CD14-positive monocyte (primary cell): ENCODE measurements at regions not wholly inside any gene's neighbourhood (a gene's known extent, or its start where the extent isn't known, plus 50 kb on each side); places are given as distances from the start of the nearest gene placed in this dataset.

Source experiments
- DNase-seq, 3 donors: peaks; one replicate each; pipeline ENCODE4 v3.0.0-alpha.2; 2011 to 2022
- H2AFZ ChIP-seq: 2 replicates; pipeline ENCODE4 v1.6.0; 2012; ENCODE audit warnings: mild to moderate bottlenecking, low read depth, low read length, inconsistent platforms; ENCODE audit not compliant: insufficient read depth, poor library complexity, severe bottlenecking
- H3K27ac ChIP-seq, 2 donors: 1 replicate in 1 of 2; 2 replicates in 1 of 2; pipeline ENCODE4 v1.5.1; 2012 to 2013; ENCODE audit warnings: low read length in 2 of 2, control low read depth in 1 of 2, inconsistent platforms in 1 of 2, low read depth in 1 of 2, mild to moderate bottlenecking in 1 of 2
- H3K27me3 ChIP-seq, 2 donors: one replicate each; pipeline versions ENCODE4 v1.6.0 to v1.6.1; 2011 to 2013; ENCODE audit warnings: low read length in 2 of 2; ENCODE audit not compliant: control insufficient read depth in 2 of 2, insufficient read depth in 2 of 2
- H3K36me3 ChIP-seq, 2 donors: replicated peaks in 1 of 2; 1 replicate in 1 of 2; 2 replicates in 1 of 2; pipeline versions ENCODE4 v1.5.1 to v1.6.1; 2012 to 2013; ENCODE audit warnings: low read length in 2 of 2, control low read depth in 1 of 2, inconsistent platforms in 1 of 2, mild to moderate bottlenecking in 1 of 2; ENCODE audit not compliant: insufficient read depth in 2 of 2, control insufficient read depth in 1 of 2
- H3K4me1 ChIP-seq, 2 donors: 1 replicate in 1 of 2; 2 replicates in 1 of 2; pipeline versions ENCODE4 v1.5.1 to v1.6.1; 2012 to 2013; ENCODE audit warnings: low read length in 2 of 2, control low read depth in 1 of 2, inconsistent platforms in 1 of 2, mild to moderate bottlenecking in 1 of 2, moderate library complexity in 1 of 2; ENCODE audit not compliant: insufficient read depth in 2 of 2, control insufficient read depth in 1 of 2
- H3K4me2 ChIP-seq: replicated peaks from 2 replicates; pipeline ENCODE3; 2012; ENCODE audit warnings: low read length, moderate library complexity, mild to moderate bottlenecking; ENCODE audit not compliant: poor library complexity, severe bottlenecking; ENCODE audit errors: extremely low read depth
- H3K4me3 ChIP-seq, 3 experiments: fragments of 200-600 bp in 1 of 3; sonication (generic) in 1 of 3; replicated peaks in 1 of 3; 1 replicate in 2 of 3; 2 replicates in 1 of 3; pipeline ENCODE4 v1.5.1; 2011 to 2013; ENCODE audit warnings: low read length in 3 of 3, mild to moderate bottlenecking in 3 of 3, control low read depth in 2 of 3, low read depth in 2 of 3, inconsistent platforms in 1 of 3, moderate library complexity in 1 of 3
- H3K79me2 ChIP-seq: 2 replicates; pipeline ENCODE4 v1.6.0; 2012; ENCODE audit warnings: mild to moderate bottlenecking, control low read depth, inconsistent platforms, low read length, moderate library complexity; ENCODE audit not compliant: insufficient read depth
- H3K9ac ChIP-seq: 2 replicates; pipeline ENCODE4 v1.6.0; 2017; ENCODE audit warnings: low read length, mild to moderate bottlenecking; ENCODE audit not compliant: insufficient read depth, poor library complexity, severe bottlenecking
- H3K9me3 ChIP-seq, 2 donors: replicated peaks in 1 of 2; 1 replicate in 1 of 2; 2 replicates in 1 of 2; pipeline versions ENCODE4 v1.5.1 to v1.6.1; 2012 to 2013; ENCODE audit warnings: low read length in 2 of 2, control low read depth in 1 of 2; ENCODE audit not compliant: control insufficient read depth in 1 of 2, insufficient read depth in 1 of 2
- H4K20me1 ChIP-seq: 2 replicates; pipeline ENCODE4 v1.6.0; 2012; ENCODE audit warnings: mild to moderate bottlenecking, low read length, control low read depth, moderate library complexity; ENCODE audit not compliant: insufficient read depth
- H3K27ac Mint-ChIP-seq, 7 donors: one replicate each; pipeline ENCODE4 v1.8.0; 2020; ENCODE audit warnings: mild to moderate bottlenecking in 7 of 7, mixed read lengths in 7 of 7, moderate library complexity in 6 of 7, inconsistent platforms in 2 of 7
- H3K27me3 Mint-ChIP-seq, 3 donors: one replicate each; pipeline ENCODE4 v1.8.0; 2021 to 2022; ENCODE audit warnings: low read depth in 3 of 3, mild to moderate bottlenecking in 3 of 3, mixed read lengths in 3 of 3, moderate library complexity in 3 of 3, inconsistent platforms in 1 of 3
- H3K36me3 Mint-ChIP-seq, 2 donors: one replicate each; pipeline ENCODE4 v1.8.0; 2020; ENCODE audit warnings: mixed read lengths in 2 of 2, inconsistent platforms in 1 of 2, mild to moderate bottlenecking in 1 of 2
- H3K4me1 Mint-ChIP-seq: one replicate; pipeline ENCODE4 v1.8.0; 2020; ENCODE audit warnings: mild to moderate bottlenecking, mixed read lengths
- H3K4me3 Mint-ChIP-seq, 2 donors: one replicate each; pipeline ENCODE4 v1.8.0; 2020; ENCODE audit warnings: mild to moderate bottlenecking in 2 of 2, mixed read lengths in 2 of 2, moderate library complexity in 1 of 2
- H3K9me3 Mint-ChIP-seq, 7 donors: one replicate each; pipeline ENCODE4 v1.8.0; 2020 to 2022; ENCODE audit warnings: mixed read lengths in 7 of 7, mild to moderate bottlenecking in 6 of 7, moderate library complexity in 6 of 7, inconsistent platforms in 2 of 7
- CTCF ChIP-seq: fragments of 200-600 bp; IDR thresholded peaks from one replicate; pipeline ENCODE4 v1.8.0; 2022; ENCODE audit warnings: antibody characterized with exemption, mild to moderate bottlenecking
- WGBS: methylation state at CpG from one replicate; pipeline ENCODE4 v1.1.5; 2013; ENCODE audit warnings: missing lambda C conversion rate; ENCODE audit not compliant: insufficient coverage; 5-methylcytosine and 5-hydroxymethylcytosine counted together
- intact Hi-C, 2 donors: fragments of 100-400 bp; cut with micrococcal nuclease; formaldehyde crosslinking; loops; one replicate each; pipeline versions ENCODE4 v1.15.0 to v1.15.1; 2023

GRCh38 chr10:121033366-121033765 lies 182.2 kb downstream of the WDR11 start:
- 80% methylated on average over 1 of the region's 3 CpGs for WGBS
- H3K9ac ChIP-seq = no peak overlapping the region
- Mint-ChIP-seq H3K27ac (no peak overlapping the region), H3K9me3 (peaks cover 0 to 8% (median 4%) of the 10 kb centered on the region in 7 donors), H3K36me3 (no peaks in the 10 kb centered on the region), H3K4me3 (no peak overlapping the region), H3K4me1 (peaks cover 10% of the 10 kb centered on the region), H3K27me3 (peaks cover 1 to 12% (median 4%) of the 10 kb centered on the region in 3 donors)
- no peak overlapping the region for H3K4me2 ChIP-seq
- no peak for TF ChIP-seq CTCF
- H2AFZ ChIP-seq = no peak overlapping the region
- no peaks in the 10 kb centered on the region for H4K20me1 ChIP-seq
- intact Hi-C loops = no loop called here
- H3K79me2 ChIP-seq = no peaks in the 10 kb centered on the region
- no peak overlapping the region for H3K27ac ChIP-seq
- no peak for DNase-seq
- no peaks in the 10 kb centered on the region for H3K9me3 ChIP-seq
- H3K4me3 ChIP-seq = no peak overlapping the region
- peaks cover 0 to 9% of the 10 kb centered on the region in 2 donors for H3K27me3 ChIP-seq
- H3K4me1 ChIP-seq = no peaks in the 10 kb centered on the region
- no peaks in the 10 kb centered on the region for H3K36me3 ChIP-seq

- no peak overlapping the region for H3K4me3 ChIP-seq
- no peak overlapping the region for H3K9ac ChIP-seq
- TF ChIP-seq CTCF = no peak
- H4K20me1 ChIP-seq = no peaks in the 10 kb centered on the region
- peaks cover 0 to 8% (median 4%) of the 10 kb centered on the region in 7 donors for H3K9me3 Mint-ChIP-seq
- no peaks in the 10 kb centered on the region for H3K36me3 Mint-ChIP-seq
- H3K4me3 Mint-ChIP-seq = peak overlapping the region in 1 of 2 donors; percentile 49
- H3K4me1 ChIP-seq = no peaks in the 10 kb centered on the region
- H3K36me3 ChIP-seq = no peaks in the 10 kb centered on the region
- no peak overlapping the region for H3K4me2 ChIP-seq
- DNase-seq = no peak
- no peak overlapping the region for H2AFZ ChIP-seq
- intact Hi-C loops = no loop called here
- no peak overlapping the region for H3K27ac Mint-ChIP-seq
- no peak overlapping the region for H3K27ac ChIP-seq
- no peaks in the 10 kb centered on the region for H3K9me3 ChIP-seq
- 86% methylated on average over 1 of the region's 4 CpGs for WGBS
- peaks cover 4 to 10% of the 10 kb centered on the region in 2 donors for H3K27me3 ChIP-seq
- H3K4me1 Mint-ChIP-seq = peaks cover 10% of the 10 kb centered on the region
- peaks cover 1 to 15% (median 4%) of the 10 kb centered on the region in 3 donors for H3K27me3 Mint-ChIP-seq
- no peaks in the 10 kb centered on the region for H3K79me2 ChIP-seq
Measured at GRCh38 chr10:121036431-121036830, 185.3 kb downstream of the WDR11 start.
